Fibroblast of gingiva (primary cell): ENCODE measurements at regions not wholly inside any gene's neighbourhood (a gene's known extent, or its start where the extent isn't known, plus 50 kb on each side); places are given as distances from the start of the nearest gene placed in this dataset.
"Not testable (repeated sequence)": the region's sequence is repeated elsewhere in the genome, so short reads cannot be mapped to it uniquely, and the experiment has no call there.

Source experiments
- DNase-seq: peaks from one replicate; pipeline ENCODE4 v3.0.0-alpha.2; 2011; ENCODE audit warnings: low read depth

DNA sequence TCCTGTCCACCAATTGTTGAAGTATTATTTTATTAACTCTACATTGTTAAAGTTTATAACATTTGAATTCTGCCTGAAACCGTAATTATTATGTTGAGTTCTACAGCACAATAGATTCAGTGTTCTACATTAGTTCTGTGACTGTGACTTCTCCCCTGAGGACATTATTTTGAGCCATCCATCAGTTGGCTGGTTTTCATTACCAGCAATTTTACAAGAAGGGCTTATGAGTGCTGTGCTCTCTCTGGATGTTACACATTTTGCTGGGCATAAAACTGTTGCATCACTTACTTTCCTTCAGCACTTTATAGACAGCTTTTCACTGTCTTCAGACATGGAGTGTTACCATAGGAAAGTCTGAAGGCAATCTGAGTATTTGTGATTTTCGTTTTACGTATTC, 118.2 kb upstream of the KITLG start:
- no peak for DNase-seq

DNA sequence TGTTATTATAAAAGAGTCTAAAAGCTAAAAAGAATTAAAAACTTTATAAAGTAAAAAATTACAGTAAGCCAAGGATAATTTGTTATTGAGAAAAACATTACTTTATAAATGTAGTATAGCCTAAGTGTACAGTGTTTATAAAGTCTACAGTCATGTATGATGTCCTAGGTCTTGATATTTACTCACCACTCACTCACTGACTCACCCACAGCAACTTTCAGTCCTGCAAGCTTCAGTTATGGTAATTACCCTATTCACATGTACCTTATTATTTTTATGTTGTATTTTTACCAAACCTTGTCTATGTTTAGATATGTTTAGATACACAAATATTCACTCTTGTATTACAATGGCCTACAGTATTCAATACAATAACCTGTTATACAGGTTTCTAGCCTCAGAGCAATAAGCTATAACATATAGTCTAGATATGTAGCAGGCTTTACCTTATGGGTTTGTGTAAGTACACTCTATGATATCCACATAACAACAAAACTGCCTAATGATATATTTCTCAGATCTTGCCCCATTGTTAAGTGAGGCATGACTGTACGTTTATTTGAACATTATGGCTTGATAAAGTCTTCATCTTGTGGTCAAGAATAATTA, 113.7 kb upstream of the KITLG start:
- no peak for DNase-seq

DNA sequence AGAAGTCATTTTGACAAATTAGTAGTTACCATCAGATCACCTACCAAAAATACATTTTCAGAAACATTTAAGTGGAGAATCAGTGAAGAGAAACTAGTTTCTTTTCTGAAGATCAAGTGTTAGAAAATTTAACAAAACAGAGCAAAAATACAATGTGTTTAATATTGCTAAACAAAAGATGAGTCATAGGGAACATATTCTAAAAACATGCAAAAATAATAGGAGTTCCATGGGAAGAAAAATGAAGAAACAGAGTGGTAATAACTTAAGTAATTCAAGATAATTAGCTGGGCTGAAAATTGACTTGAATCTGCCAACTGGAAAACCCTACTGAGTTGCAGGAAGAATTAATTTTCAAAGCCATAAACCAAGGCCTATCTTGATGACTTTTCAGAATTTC, 111.5 kb upstream of the KITLG start:
- DNase-seq = peak; percentile 42

DNA sequence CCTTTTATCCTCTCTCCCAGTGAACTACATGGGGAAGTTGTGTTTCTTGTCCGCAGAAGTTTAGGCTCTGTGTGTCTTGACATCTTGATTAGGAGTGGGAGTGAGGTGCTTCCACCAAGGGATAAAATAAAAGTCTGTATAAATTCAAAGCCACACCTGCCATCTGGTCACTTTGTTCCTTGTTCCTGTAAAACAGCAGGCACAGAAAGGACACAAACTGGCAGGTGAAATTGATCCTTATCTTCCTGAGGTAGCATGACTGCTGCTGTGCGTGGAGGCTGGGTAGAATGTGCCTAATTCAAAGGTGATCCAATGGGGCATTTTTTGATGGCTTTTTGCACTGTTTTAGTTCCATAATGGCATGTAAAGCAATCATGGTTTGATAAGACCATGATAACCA, 104.3 kb upstream of the KITLG start:
- no peak for DNase-seq

DNA sequence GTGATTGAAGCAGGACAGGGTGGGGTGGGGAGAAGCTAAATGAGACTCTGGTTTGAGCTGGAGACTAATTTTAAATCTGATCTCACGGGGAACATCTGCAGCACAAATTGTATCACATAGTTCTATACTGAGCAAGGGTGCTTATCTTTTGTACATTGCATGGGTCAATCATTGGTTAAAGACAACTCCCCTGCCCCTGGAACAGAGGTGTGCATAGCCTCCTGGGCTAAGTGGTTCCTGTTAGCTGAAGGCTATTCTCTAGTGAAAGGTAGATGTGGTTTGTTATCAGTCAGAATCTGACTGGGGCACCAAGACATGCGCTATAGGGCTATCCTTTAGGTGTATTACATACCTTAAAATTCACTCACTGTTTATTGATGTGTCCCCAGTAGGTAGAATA, 103.9 kb upstream of the KITLG start:
- no peak for DNase-seq

DNA sequence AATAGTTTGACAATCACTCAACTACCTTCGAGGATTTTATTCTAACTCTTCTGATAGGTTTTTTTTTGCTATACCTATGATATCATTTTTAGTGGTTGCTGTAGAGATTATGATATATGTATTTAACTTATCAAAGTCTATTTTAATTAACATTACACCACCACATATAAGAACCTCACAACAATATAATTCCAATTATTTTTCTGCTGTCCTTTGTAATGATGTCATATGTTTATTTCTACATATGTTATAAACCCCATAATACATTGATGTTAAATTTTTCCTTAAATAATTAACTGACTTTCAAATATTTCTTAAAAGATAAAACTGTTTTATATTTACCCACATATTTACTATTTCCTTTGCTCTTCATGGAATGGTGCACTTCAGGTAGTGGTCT, 103.4 kb upstream of the KITLG start:
- no peak for DNase-seq

DNA sequence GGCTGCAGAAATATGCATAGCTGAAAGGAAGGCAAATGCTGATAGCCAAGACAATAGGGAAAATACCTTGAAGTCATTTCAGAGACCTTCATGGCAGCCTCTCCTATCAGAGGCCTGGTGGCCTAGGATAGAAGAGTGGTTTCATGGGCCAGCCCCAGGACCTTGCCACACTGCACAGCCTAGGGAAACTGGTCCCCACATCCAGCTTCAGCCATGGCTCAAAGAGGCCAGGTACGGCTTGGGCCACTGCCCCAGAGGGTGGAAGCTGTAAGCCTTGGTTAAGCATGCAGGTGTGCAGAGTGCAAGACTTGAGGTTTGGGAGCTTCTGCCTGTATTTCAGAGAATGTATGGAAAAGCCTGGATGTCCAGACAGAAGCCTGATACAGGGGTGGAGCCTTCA, 101.0 kb upstream of the KITLG start:
- DNase-seq = no peak

DNA sequence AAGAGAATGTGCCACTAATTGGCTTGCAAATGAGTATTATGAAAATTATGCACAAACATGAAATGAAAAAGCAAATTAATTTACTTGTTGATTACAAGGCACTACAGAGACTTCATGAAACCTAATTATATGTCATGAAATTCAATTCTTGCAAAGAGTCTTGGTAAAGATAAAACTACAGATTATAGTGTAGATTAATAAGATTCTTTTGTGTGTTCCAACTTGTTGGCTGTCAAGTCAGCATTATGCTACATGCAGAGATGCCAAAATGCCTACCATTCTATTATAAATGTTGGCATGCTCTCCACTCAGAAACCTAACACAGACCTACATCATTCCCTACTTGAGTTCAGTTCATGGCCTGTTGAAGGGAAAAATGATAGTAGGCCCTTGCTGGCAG, 97.2 kb upstream of the KITLG start:
- DNase-seq = no peak

DNA sequence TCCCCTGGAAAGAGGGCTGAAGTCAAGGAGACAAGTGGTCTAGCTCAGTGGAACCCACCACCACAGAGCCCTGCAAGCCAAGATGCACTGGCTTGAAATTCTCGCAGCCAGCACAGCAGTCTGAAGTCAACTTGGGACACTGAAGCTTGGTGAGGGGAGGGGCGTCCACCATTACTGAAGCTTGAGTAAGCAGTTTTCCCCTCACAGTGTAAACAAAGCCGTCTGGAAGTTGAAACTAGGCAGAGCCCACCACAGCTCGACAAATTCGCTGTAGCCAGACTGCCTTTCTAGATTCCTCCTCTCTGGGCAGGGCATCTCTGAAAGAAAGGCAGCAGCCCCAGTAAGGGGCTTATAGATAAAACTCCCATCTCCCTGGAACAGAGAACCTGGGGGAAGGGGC, 87.3 kb upstream of the KITLG start:
- DNase-seq = not testable (repeated sequence)

DNA sequence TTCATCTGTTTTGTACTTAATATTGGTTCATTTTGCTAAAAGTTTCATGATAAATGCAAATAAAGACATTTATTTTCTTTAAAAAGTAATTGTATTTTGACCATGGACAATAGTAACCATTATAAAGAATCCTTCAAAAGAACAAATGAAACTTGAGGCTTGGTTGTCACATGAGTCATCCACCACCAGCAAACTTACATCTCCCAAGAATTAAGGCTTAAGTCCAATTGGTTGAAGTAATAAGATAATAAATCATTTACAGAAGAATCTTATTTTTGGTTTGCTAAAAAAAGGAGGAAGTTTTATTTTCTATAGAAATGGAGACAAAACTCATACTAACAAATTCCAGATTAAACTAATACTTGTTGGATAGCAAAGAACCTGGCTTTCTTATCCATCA, 84.8 kb upstream of the KITLG start:
- DNase-seq = peak; percentile 68

DNA sequence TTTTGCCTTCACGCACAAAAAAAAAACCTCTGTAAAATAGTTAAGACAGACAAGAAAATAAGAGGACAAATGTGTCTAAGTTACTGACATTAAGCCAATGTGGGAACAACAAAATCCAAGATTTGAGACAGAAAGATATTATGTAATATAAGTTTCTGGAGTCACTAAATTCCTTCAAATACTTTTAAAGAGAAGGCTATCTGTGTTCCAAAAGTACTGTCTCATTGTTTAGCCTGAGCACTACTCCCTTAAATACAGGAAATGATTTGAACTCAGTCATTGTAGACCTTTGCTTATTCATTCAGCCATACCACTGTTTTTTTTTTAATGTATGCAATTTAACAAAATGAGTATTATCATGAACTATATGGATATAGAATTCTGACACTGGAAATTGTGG, 82.7 kb upstream of the KITLG start:
- DNase-seq = no peak

DNA sequence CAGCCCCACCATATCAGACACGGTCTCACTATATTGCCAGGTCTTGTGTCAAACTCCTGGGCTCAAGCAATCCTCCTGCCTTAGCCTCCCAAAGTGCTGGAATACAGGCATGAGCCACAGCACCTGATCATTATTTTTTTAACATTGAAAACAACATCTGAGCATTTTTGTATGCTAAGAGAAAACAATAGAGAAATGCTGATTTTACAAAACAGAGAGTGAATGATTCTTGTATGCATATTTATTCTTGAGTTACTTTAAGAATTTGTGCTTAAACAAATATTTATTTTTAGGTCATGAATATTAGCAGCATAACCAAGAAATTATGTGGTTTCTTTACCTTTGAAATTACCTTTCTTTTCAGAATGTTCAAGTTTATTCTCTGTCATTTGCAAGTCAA, 81.8 kb upstream of the KITLG start:
- no peak for DNase-seq

DNA sequence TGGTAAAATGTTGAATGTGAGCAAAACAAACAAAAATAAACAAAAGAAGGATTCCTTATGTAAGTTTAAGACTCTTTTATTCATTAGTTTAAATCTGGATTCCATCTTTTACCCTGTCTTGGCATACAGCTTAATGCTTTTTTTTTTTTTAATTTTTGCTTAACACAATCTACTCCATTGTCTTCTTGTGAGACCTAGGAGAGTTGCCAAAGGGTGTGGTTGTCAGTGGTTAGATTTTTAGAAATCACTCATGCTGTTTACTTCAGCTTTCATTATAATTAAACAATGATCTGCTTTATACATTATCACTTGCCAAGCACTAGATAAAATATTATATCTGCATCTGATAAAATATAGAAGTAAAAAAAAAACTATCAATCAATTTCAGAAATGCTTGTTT, 77.7 kb upstream of the KITLG start:
- no peak for DNase-seq

DNA sequence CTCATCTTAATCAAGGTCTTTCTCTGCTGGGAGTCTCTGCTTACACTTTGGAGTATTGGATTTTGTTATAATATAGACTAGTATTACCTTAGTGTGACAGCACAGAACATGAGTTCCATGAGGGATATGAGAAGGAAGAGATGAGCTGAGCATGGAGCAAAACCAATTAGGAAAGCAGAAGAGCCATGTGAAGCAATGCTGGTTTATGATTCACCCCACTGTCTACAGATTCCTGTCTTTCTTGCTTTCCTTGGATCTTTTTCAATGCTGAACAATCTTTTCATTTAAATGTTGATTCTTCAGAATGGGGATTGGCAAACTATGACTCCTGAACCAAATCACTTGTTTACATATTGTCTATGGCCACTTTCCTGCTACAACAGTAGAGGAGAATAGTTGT, 70.4 kb upstream of the KITLG start:
- DNase-seq = peak; percentile 85

DNA sequence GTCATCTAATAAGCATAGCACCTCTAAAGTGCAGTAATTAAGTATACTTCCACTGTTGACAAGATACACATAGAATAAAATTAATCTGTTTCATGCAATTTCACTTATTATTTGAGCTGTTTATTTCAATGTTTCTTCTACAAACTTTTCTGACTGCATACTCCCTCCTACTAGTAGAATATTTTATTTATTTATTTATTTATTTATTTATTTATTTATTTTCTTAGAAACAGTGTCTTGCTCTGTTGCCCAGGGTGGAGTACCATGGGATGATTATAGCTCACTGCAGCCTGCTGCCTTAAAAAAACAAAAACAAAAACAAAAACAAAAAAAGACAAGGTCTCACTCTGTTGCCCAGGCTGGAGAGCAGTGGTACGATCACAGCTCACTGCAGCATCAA, 68.4 kb upstream of the KITLG start:
- DNase-seq = no peak

DNA sequence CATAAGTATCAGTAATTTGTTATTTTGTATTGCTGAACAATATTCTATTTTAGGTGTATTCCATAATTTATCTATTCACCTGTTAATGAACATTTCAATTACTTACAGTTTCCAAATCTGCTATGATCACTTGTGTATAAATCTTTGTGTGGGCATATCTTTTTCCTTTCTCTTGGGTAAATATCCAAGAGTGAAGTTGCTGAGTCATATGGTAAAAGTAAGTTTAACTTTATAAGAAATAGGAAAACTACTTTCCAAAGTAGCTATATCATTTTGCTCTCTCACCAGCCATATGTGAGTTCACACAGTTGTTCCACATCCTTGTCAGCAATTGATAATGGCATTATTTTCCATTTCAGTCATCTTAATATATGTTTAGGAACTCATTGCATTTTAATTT, 66.6 kb upstream of the KITLG start:
- DNase-seq = no peak

DNA sequence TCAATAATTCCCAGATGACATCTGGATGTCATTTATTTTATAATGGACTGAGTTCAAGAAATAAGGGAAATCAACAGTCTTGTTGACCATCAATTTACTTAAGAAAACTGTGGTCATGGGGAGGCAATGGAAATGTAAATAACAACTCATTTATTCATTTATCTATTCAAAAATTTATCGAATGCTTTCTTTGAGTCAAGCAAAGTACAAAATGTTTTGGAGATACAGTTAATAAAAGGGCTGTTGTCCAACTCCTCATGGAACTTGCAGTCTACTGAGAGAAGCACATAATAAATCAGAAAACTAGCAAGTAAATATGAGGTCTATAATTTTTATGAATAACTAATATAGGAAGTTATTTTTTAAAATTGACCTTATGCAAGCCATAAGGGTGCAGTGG, 65.5 kb upstream of the KITLG start:
- DNase-seq = no peak

DNA sequence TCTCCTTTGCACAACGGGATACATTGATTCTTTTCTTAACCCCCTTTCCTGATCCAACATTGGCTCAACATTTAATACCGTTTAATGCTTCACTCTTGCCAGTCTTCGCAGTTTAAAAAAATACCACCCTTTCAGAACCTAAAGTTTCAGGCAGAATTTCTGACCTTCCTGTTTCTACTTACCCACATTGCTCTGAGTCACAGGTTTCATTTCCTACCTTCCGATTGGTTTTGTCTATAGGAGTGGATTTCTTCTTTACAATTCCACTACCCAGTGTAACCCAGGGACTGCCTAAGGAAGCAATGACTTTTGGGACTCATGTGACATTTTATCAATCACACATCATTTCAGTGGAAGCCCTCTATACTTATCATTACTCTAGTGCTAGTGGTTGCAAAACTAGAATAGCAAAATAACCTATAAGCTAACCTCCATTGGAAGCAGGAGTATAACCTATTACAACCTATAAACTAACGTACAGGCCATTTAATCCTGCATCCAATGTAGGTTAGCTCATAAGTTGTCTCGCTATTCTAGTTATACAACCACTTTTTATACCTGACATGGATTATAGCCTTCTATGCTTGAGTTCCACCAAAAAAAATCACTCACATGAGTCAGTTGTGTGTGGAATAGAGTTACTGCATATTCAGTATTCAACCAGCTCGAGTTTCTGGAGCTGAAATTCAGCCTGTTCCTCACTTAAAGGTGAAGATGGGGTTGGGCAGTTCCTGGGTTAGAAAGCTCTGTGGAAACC, 64.9 kb upstream of the KITLG start:
- DNase-seq = no peak

DNA sequence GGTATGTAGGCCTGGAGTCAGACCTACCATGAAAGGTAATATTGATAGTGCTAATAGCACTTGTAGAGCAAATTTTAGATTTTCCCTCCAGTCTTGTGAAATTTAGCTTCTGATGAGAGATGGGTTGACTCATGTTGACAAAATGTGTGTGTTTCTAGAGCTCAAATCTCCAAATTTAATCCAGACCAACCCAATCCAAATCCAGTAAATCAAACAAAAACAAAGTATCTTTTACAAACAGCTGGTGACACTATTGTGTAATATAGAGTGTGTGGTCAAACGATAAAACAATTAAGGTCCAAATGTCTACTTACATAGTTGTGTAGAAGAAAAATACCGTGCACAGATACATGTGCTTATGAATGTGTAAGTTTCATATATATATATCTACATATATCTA, 63.4 kb upstream of the KITLG start:
- peak; percentile 82 for DNase-seq

DNA sequence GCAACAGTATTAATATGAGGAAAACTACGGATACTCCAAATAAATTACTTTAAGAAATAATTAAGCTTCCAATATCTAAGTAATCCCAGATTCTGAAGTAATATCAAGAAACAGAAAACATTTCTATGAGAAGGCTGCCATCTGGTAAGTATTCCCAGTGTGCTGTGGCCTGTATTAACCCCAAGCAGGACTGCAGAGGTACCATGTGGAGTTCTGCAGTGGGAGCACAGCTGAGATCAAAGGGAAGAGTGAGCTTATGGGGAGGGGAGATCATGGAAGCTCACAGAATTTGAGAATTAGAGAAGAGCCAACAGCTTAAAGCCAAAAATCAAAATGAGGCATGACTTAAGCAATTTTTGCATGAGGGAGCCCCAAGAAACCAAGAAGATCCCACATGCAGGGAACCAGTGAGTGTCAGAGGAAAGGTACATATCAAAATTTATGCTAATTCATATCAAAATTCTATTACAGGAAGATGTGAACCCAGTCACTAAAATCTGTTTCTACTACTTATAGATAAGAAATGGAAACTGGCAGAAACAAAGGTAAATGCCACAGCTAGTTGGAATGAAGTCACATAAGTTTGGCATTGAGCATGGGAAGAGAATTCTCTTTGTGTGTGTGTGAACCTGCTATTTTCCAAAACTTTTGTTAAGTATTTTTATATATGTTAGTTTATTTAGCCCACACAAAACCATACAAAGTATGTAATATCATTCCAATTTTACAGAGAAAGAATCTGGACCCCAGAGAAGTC, 62.6 kb upstream of the KITLG start:
- no peak for DNase-seq

DNA sequence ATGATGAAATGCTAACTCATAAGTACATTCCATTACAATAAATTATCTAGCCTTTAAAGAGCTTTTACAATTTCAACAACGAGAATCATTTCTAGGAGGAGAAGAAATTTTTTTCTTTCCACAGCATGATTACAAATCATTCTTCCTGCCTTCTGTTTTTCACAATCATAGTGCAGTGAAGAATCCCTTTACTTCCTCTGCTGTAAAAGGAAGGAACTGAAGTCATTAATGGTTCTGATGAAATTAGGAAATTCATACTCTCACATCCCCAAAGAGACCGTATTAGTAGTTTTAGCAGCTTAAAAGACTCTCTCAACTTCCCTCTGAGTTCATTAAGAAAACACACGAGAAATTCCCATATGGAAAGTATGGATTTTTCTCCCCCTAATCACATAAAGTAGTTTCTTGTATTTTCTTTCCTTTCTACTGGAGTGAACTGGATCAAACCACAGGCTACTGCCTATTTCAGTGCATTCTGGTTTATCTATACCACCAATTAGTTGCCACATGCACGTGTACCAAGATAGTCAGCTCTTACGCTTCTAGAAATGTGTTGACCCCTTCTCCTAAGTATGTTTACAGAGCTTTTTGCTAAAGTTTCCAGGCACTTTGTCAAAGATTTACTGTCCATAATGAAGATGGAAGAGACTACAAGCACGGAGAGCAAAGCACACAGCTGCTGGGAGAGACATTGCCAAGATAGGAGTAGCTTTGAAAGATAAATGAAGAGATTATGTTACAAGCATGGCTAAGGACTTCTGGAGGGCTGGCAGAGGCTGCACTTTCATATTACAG, 58.9 kb upstream of the KITLG start:
- peak; percentile 75 for DNase-seq

DNA sequence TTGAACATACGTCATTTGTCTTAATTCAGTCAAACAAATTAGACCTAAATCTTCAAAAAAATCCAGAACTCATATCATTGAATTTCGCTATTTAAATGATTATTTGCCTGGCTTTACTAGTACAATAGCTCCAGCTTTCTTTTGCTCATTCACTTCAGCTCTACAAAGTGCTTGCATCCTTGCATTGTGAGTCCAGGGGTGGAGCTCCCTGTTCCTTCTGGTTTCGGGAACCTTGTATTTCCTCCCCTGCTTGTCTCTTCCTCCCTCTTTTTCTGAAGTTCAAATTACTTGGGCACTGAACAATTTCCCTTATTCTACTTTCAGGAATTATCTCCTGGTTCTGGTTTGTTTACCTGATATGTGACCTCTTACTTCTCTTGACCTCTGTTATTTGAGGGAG, 58.1 kb upstream of the KITLG start:
- DNase-seq = no peak

DNA sequence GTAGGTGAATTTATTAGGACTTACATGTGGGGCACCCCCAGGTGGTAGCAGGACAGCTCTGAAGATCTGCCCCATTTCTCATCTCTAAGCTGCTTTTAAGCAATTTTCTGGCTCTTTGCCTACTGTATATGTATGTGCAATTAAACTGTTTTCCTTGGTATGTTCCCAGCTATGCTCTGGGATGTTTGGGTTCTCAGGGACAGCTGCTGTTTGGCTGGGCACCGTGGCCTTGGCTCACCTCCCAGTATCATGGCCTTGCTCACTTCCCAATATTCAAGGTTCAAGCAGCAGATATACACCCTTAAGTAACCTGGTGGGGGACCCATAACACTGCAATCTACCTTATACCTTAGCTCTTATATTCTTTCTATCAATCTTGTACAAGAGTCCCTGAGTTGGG, 53.7 kb upstream of the KITLG start:
- peak; percentile 14 for DNase-seq
